ENCODE measurements at regions not wholly inside any gene's neighbourhood (a gene's known extent, or its start where the extent isn't known, plus 50 kb on each side); places are given as distances from the start of the nearest gene placed in this dataset.

DNA sequence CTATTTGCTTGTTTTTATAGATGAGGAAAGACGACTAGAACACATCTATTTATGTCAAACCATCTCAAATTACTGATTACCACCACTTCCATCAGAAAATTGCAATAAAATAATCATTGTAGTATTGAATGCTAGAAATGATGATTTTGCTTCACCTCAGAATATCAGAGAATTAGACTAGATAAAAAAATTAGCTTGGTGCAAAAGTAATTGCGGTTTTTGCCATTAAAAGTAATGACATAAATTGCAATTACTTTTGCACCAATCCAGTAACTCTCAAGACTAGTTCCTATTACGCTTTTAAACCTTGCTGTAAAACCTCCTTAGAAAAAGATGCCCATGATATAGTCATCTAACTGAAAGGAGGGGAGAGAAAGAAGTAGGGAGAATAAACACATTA, 556.7 kb upstream of the GRIN3A start (continued):
- TF ChIP-seq CREB1 (IDR thresholded peaks at IDR 0.05), result no peak

DNA sequence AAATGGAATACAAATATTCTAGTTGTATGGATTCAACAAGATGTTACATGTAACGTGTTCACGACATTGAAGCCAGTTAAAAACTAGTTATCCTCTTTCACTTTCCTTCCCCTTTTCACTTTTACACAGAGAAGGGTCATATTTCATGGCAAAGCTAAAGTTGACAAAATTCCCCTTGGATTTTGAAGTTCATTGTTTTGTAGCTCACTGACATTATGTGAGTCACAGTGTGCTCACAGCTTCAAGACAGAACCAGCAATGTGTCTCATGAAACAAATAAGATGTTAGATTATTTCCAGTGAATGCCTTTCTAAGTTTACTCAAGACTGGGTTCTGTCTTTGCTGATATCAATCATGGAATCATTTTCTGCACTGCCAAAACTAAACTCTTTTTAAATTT, 535.5 kb upstream of the GRIN3A start:
- no peaks in the 10 kb centered on the region for H3K23me2 ChIP-seq (ENCODE audit: low read depth, low read length)
- H2BK12ac ChIP-seq (ENCODE audit: low read depth, low read length), result no peak overlapping the region
- no peak overlapping the region for H3K56ac ChIP-seq (replicated peaks; ENCODE audit: insufficient read length, low read depth, low read length)
- H3K4me1 ChIP-seq (replicated peaks in 1 of 4; ENCODE audit: control insufficient read depth in 3 of 4, insufficient read depth in 4 of 4, low read length in 3 of 4), result no peaks in the 10 kb centered on the region
- no peaks in the 10 kb centered on the region for H3K79me2 ChIP-seq (ENCODE audit: control insufficient read depth in 1 of 2, insufficient read depth in 2 of 2, low read length in 2 of 2)
- H4K8ac ChIP-seq (ENCODE audit: extremely low read depth, insufficient read depth, low read length), result no peak overlapping the region
- ChIA-PET POLR2A (ENCODE audit: partially characterized antibody) (no interaction called here), CTCF (ENCODE audit: partially characterized antibody) (no interaction called here)
- H3K79me1 ChIP-seq (ENCODE audit: low read depth, low read length), result no peaks in the 10 kb centered on the region
- H2BK15ac ChIP-seq (ENCODE audit: low read length), result no peak overlapping the region
- no peak overlapping the region for H3K14ac ChIP-seq (ENCODE audit: insufficient read length)
- H4K5ac ChIP-seq (ENCODE audit: insufficient read length, low read depth, low read length), result no peak overlapping the region
- H3K18ac ChIP-seq (ENCODE audit: extremely low read depth, low read length), result no peak overlapping the region
- H4K91ac ChIP-seq (replicated peaks; ENCODE audit: insufficient read length, low read length), result no peak overlapping the region
- H3K27me3 ChIP-seq (replicated peaks in 1 of 4; ENCODE audit: control insufficient read depth in 3 of 4, extremely low read depth in 1 of 4, insufficient read depth in 3 of 4, low read length in 3 of 4), result no peaks in the 10 kb centered on the region
- H2BK5ac ChIP-seq (ENCODE audit: low read depth, low read length), result no peak overlapping the region
- no peak overlapping the region for H3K4ac ChIP-seq (replicated peaks; ENCODE audit: insufficient read length, low read depth, low read length)
- no peak overlapping the region for H2BK120ac ChIP-seq (replicated peaks; ENCODE audit: low read depth, low read length)
- no peak overlapping the region for H3K4me2 ChIP-seq (ENCODE audit: insufficient read depth in 1 of 2, low read depth in 2 of 2, low read length in 2 of 2)
- 96% methylated on average over 2 of the region's 2 CpGs; no CpG with 5 or more reads in 1 of the 2 experiments for WGBS, 2 experiments (ENCODE audit: extremely low coverage in 1 of 2, insufficient coverage in 1 of 2, insufficient read length in 1 of 2, insufficient replicate concordance in 2 of 2, low coverage in 1 of 2, low lambda C conversion rate in 2 of 2, missing lambda C conversion rate in 1 of 2)
- FAIRE-seq, result no peak
- DNase-seq (ENCODE audit: low read depth in 1 of 2, low spot score in 2 of 2), result no peak
- no peak overlapping the region for H3K23ac ChIP-seq (ENCODE audit: insufficient read length)
- no peaks in the 10 kb centered on the region for H3K9me3 ChIP-seq (ENCODE audit: insufficient read depth in 2 of 2, low read depth in 1 of 2, low read length in 1 of 2)
- no peaks in the 10 kb centered on the region; a peak in 1 of 8 replicates for H3K36me3 ChIP-seq (ENCODE audit: control insufficient read depth in 2 of 4, insufficient read depth in 4 of 4, low read length in 3 of 4)
- no peak overlapping the region for H3K27ac ChIP-seq (ENCODE audit: low read depth, low read length)
- H4K20me1 ChIP-seq (replicated peaks in 1 of 2; ENCODE audit: control insufficient read depth in 1 of 2, insufficient read depth in 2 of 2, low read length in 2 of 2), result no peaks in the 10 kb centered on the region
- no peak overlapping the region for H3K9ac ChIP-seq (replicated peaks in 1 of 4; ENCODE audit: extremely low read depth in 1 of 4, low read depth in 3 of 4, low read length in 3 of 4)
- no peak overlapping the region for H2BK20ac ChIP-seq (ENCODE audit: low read length)
- H3K4me3 ChIP-seq (ENCODE audit: extremely low read depth in 1 of 4, insufficient read depth in 2 of 4, low read depth in 3 of 4, low read length in 4 of 4), result no peak overlapping the region
- H2AFZ ChIP-seq (ENCODE audit: low read length), result no peak overlapping the region
- H2AK5ac ChIP-seq (ENCODE audit: low read depth, low read length), result no peak overlapping the region
- no peak for TF ChIP-seq SRF (IDR thresholded peaks at IDR 0.05; ENCODE audit: low read depth, low read length)
- TF ChIP-seq, protein P1, sequence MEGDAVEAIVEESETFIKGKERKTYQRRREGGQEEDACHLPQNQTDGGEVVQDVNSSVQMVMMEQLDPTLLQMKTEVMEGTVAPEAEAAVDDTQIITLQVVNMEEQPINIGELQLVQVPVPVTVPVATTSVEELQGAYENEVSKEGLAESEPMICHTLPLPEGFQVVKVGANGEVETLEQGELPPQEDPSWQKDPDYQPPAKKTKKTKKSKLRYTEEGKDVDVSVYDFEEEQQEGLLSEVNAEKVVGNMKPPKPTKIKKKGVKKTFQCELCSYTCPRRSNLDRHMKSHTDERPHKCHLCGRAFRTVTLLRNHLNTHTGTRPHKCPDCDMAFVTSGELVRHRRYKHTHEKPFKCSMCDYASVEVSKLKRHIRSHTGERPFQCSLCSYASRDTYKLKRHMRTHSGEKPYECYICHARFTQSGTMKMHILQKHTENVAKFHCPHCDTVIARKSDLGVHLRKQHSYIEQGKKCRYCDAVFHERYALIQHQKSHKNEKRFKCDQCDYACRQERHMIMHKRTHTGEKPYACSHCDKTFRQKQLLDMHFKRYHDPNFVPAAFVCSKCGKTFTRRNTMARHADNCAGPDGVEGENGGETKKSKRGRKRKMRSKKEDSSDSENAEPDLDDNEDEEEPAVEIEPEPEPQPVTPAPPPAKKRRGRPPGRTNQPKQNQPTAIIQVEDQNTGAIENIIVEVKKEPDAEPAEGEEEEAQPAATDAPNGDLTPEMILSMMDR (IDR thresholded peaks at IDR 0.05; ENCODE audit: control extremely low read depth in 1 of 3, insufficient read depth in 1 of 3, low read depth in 1 of 3, low read length in 3 of 3), result no peak
- TF ChIP-seq ATF2 (IDR thresholded peaks at IDR 0.05; ENCODE audit: low read length), result no peak
- no peak for TF ChIP-seq SIN3A (conservative IDR thresholded peaks at IDR 0.05 in 1 of 2, IDR thresholded peaks at IDR 0.05 in 1 of 2; ENCODE audit: low read depth in 1 of 2, low read length in 2 of 2)
- TF ChIP-seq RFX5 (IDR thresholded peaks at IDR 0.05; ENCODE audit: borderline replicate concordance, low read depth, low read length), result no peak
- no peak for TF ChIP-seq EP300 (IDR thresholded peaks at IDR 0.05; ENCODE audit: borderline replicate concordance in 1 of 2, low read depth in 2 of 2, low read length in 2 of 2)
- no peak for TF ChIP-seq HDAC2 (IDR thresholded peaks at IDR 0.05; ENCODE audit: borderline replicate concordance in 1 of 2, low read depth in 2 of 2, low read length in 2 of 2)

Measured in H1 (cell line).